ENCODE measurements at regions not wholly inside any gene's neighbourhood (a gene's known extent, or its start where the extent isn't known, plus 50 kb on each side); places are given as distances from the start of the nearest gene placed in this dataset.
"Not testable (repeated sequence)": the region's sequence is repeated elsewhere in the genome, so short reads cannot be mapped to it uniquely, and the experiment has no call there.

GRCh38 chrX:71822314-71822713 is 59.2 kb downstream of the CXorf49B start:
- DNase-seq, result not testable (repeated sequence)

DNA sequence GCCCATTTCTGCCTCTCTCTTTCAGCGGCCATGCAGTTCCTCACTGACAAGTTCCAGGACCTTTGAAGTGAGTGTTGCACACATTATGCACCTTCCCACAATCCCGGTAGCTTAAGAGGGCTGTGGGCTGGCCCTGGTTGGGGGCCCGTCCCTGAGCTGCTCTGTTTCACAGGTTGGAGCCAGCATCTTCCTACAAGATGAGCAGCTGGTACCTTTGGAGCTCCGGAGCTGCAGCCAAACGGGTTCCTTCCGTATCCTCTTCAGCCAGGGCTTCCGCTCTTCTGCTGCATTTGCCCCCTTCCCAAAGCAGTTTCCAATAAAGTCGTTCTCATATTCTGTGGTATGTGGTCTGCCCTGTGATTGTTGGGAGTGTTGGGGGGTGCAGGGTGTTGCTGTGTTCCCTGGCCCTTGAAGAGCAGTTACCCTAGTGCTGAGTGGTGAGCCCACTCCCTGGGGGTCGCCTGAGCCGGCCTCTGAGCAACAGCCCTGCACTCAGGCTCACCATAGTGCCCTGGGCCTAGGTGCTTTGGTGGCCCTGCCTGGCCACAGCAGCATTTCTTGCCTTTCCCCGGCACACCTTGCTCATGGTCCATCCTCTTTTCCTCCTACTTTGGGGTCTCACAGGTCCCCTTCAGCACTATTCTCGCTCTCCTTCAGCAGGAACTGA is 60.4 kb downstream of the CXorf49B start:
- no peak for DNase-seq

GRCh38 chrX:71828086-71828485 is 64.9 kb downstream of the CXorf49B start:
- DNase-seq, result no peak

- DNase-seq, result not testable (repeated sequence)
Observed at GRCh38 chrX:71838092-71838491, 72.6 kb upstream of the NHSL2 start.

- no peak for DNase-seq
Observed at GRCh38 chrX:71846429-71846828, 64.2 kb upstream of the NHSL2 start.

DNA sequence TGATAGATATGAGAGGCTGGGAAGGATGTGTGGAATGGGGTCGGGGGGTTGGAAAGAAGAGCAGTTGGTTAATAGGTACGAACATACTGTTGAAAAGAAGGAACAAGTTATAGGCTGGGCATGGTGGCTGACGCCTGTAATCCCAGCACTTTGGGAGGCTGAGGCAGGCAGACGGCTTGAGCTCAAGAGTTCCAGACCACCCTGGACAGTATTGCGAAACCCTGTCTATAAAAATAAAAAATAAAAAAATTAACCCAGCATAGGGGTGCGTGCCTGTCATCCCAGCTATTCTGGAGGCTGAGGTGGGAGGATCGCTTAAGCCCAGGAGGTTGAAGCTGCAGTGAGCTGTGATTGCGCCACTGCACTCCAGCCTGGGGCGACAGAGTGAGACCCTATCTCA is 58.5 kb upstream of the NHSL2 start:
- no peak for DNase-seq

DNA sequence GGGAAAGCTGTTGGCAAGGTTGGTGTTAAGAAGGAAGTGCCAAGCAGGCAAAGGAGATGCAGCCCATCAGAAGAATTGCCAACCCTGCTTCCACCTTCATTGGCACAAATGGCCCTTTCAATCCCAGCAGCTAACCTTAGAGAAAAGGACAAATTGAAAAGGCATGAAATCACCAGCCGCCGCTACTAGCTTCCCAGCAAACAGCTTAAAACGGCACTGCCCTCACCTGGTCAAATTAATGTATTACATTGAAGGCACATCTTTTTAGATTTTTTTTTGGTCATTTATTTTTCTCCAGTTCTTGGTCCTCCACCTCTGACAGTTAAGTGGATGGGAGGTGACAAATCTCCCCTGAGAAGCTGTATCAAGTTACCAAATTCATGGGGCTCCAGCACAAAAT is 51.0 kb upstream of the NHSL2 start:
- peak; percentile 11 for DNase-seq

Measured in NCI-H1092 (cell line).